SK-N-SH (cell line): ENCODE measurements at regions not wholly inside any gene's neighbourhood (a gene's known extent, or its start where the extent isn't known, plus 50 kb on each side); places are given as distances from the start of the nearest gene placed in this dataset.

Experiments
- CHD2 ChIP-seq: fragments of 150-350 bp; IDR thresholded peaks from 2 replicates; pipeline ENCODE4 v1.6.1; 2018; ENCODE audit warnings: low read length; ENCODE audit not compliant: partially characterized antibody
- CTCF ChIP-seq: fragments of 200-600 bp; sonication (generic); IDR thresholded peaks from 2 replicates; pipeline ENCODE4 v1.6.1; 2017; ENCODE audit warnings: antibody characterized with exemption, mild to moderate bottlenecking, moderate library complexity
- EP300 ChIP-seq, 2 experiments: IDR thresholded peaks; 2 replicates each; pipeline versions ENCODE4 v1.4.0 to v1.6.1; 2012; ENCODE audit warnings: borderline replicate concordance in 1 of 2, low read depth in 1 of 2, low read length in 1 of 2
- EZH2phosphoT487 ChIP-seq: fragments of 200-600 bp; sonication (generic); IDR thresholded peaks from 2 replicates; pipeline ENCODE4 v1.6.1; 2017; ENCODE audit warnings: low read depth, mixed run types, mild to moderate bottlenecking, antibody characterized with exemption, moderate library complexity, borderline replicate concordance
- FOXM1 ChIP-seq: IDR thresholded peaks from 2 replicates; pipeline ENCODE4 v1.4.0; 2012; ENCODE audit warnings: low read depth, mild to moderate bottlenecking
- PBX3 ChIP-seq: IDR thresholded peaks from 2 replicates; pipeline ENCODE4; 2012
- POLR2AphosphoS5 ChIP-seq: IDR thresholded peaks from 2 replicates; pipeline ENCODE4 v1.6.1; 2012; ENCODE audit warnings: low read depth, low read length
- RAD21 ChIP-seq: IDR thresholded peaks from 2 replicates; pipeline ENCODE4 v1.6.1; 2012; ENCODE audit warnings: mild to moderate bottlenecking, low read length
- RFX5 ChIP-seq: IDR thresholded peaks from 2 replicates; pipeline ENCODE4 v1.6.1; 2012; ENCODE audit warnings: mild to moderate bottlenecking, improper control_type of control experiment, low read length
- SIN3A ChIP-seq: IDR thresholded peaks from 2 replicates; pipeline ENCODE4 v1.6.1; 2012; ENCODE audit warnings: low read depth, mild to moderate bottlenecking, low read length, moderate library complexity, borderline replicate concordance
- TAF1 ChIP-seq: IDR thresholded peaks from 2 replicates; pipeline ENCODE4 v1.6.1; 2012; ENCODE audit warnings: low read depth, mild to moderate bottlenecking, low read length, moderate library complexity, borderline replicate concordance
- YY1 ChIP-seq: IDR thresholded peaks from 2 replicates; pipeline ENCODE4 v1.4.0; 2012; ENCODE audit warnings: low read depth, mild to moderate bottlenecking

- TF ChIP-seq CTCF: no peak
- TF ChIP-seq SIN3A: no peak
- TF ChIP-seq PBX3: no peak
- TF ChIP-seq EP300 (IDR thresholded peaks at IDR 0.05; ENCODE audit: borderline replicate concordance in 1 of 2, low read depth in 1 of 2, low read length in 1 of 2): no peak
- TF ChIP-seq YY1: no peak
- no peak for TF ChIP-seq EZH2phosphoT487
- TF ChIP-seq TAF1: no peak
- TF ChIP-seq RAD21: no peak
- TF ChIP-seq FOXM1: no peak
- TF ChIP-seq POLR2AphosphoS5: no peak
- no peak for TF ChIP-seq RFX5
- TF ChIP-seq CHD2: no peak
These were observed 775.8 kb downstream of the MAFB start for GRCh38 chr20:39913274-39913673.
